ENCODE measurements at regions not wholly inside any gene's neighbourhood (a gene's known extent, or its start where the extent isn't known, plus 50 kb on each side); places are given as distances from the start of the nearest gene placed in this dataset.

DNA sequence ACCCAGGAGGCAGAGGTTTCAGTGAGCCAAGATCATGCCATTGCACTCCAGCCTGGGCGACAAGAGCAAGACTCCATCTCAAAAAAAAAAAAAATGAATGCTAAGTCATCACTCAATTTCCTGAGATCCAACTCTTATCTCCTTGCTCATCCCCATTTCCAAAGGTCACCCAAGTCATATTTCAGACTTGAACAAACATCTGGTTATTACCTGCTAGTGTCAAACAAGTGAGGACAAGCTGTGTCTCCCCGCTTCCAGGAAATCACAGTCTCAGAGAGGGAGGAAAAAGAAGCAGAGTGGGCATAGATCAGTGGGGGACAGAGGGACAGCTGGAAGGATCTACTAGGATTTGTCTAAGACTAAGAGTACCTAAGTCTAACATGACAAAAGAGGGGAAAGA is 147.5 kb upstream of the FUNDC1 start:
- H3K56ac ChIP-seq (ENCODE audit: extremely low read depth, insufficient read depth, low read length), result no peak overlapping the region
- in situ Hi-C loops (cut with MboI; ENCODE audit: low sequenced_read_pairs) (no loop called here), dilution Hi-C loops (cut with HindIII; ENCODE audit: low sequenced_read_pairs, unreplicated experiment) (no loop called here), intact Hi-C loops (cut with micrococcal nuclease) (no loop called here)
- peaks cover 6% of the 10 kb centered on the region for H3K27me3 ChIP-seq (ENCODE audit: control insufficient read depth, insufficient read depth, low read length)
- WGBS, 2 experiments (ENCODE audit: extremely low coverage in 2 of 2, insufficient read length in 1 of 2), result no CpG with 5 or more reads among the region's 2 CpGs
- no peak overlapping the region for H3K14ac ChIP-seq (replicated peaks; ENCODE audit: low read depth, low read length)
- H2BK15ac ChIP-seq (ENCODE audit: low read depth, low read length), result no peak overlapping the region
- ATAC-seq (ENCODE audit: low read depth) (no peak), DNase-seq (no peak)
- H3K27ac ChIP-seq (ENCODE audit: insufficient read depth, low read length), result no peak overlapping the region
- H2BK120ac ChIP-seq (ENCODE audit: low read depth, low read length), result no peak overlapping the region
- H3K9me3 ChIP-seq (ENCODE audit: control insufficient read depth, insufficient read depth, low read length), result no peaks in the 10 kb centered on the region
- H4K91ac ChIP-seq (ENCODE audit: insufficient read depth, low read depth, low read length), result no peak overlapping the region
- no peak overlapping the region for H3K4ac ChIP-seq (ENCODE audit: low read depth, low read length)
- no peaks in the 10 kb centered on the region for H3K79me1 ChIP-seq (ENCODE audit: low read depth in 1 of 2, low read length in 2 of 2)
- no peak overlapping the region for H4K5ac ChIP-seq (ENCODE audit: low read depth, low read length)
- no peak overlapping the region for H2BK20ac ChIP-seq (ENCODE audit: low read depth, low read length)
- H2AK5ac ChIP-seq (ENCODE audit: low read depth, low read length), result no peak overlapping the region
- no peaks in the 10 kb centered on the region for H4K20me1 ChIP-seq (ENCODE audit: insufficient read depth, low read length)
- TF ChIP-seq FOS (IDR thresholded peaks at IDR 0.05; ENCODE audit: low read depth, low read length) (no peak), USF2 (IDR thresholded peaks at IDR 0.05; ENCODE audit: low read depth, low read length) (no peak), ELK1 (IDR thresholded peaks at IDR 0.05; ENCODE audit: borderline replicate concordance, low read depth, low read length) (no peak), MAFK (IDR thresholded peaks at IDR 0.05; ENCODE audit: low read depth, low read length) (no peak), NFE2L2 (IDR thresholded peaks at IDR 0.05; ENCODE audit: low read depth, low read length) (no peak), RFX5 (IDR thresholded peaks at IDR 0.05; ENCODE audit: low read depth, low read length) (no peak), POLR2A (IDR thresholded peaks at IDR 0.05; ENCODE audit: low read depth, low read length) (no peak), RAD21 (IDR thresholded peaks at IDR 0.05; ENCODE audit: low read length) (no peak), RCOR1 (IDR thresholded peaks at IDR 0.05; ENCODE audit: insufficient replicate concordance, low read length) (no peak), SMC3 (IDR thresholded peaks at IDR 0.05; ENCODE audit: low read depth, low read length) (no peak), MXI1 (IDR thresholded peaks at IDR 0.05; ENCODE audit: borderline replicate concordance, low read depth, low read length) (no peak), CEBPB (IDR thresholded peaks at IDR 0.05; ENCODE audit: low read depth, low read length) (no peak), BHLHE40 (IDR thresholded peaks at IDR 0.05; ENCODE audit: low read depth, low read length) (no peak), CHD1 (IDR thresholded peaks at IDR 0.05; ENCODE audit: low read depth, low read length) (no peak), MAZ (IDR thresholded peaks at IDR 0.05; ENCODE audit: borderline replicate concordance, low read depth, low read length) (no peak), CTCF (conservative IDR thresholded peaks at IDR 0.05; ENCODE audit: low read depth, low read length) (no peak)
- H3K23ac ChIP-seq (ENCODE audit: low read depth, low read length), result no peak overlapping the region
- H3K18ac ChIP-seq (ENCODE audit: low read depth, low read length), result no peak overlapping the region
- ChIA-PET CTCF (no interaction called here), POLR2A (ENCODE audit: unreplicated experiment) (no interaction called here)
- no peak overlapping the region for H4K8ac ChIP-seq (ENCODE audit: low read depth in 2 of 2, low read length in 2 of 2)
- BruUV-seq (replicated peaks), result no TSS peak
- no peaks in the 10 kb centered on the region for H3K4me1 ChIP-seq (ENCODE audit: control insufficient read depth, insufficient read depth, low read length)
- H2AK9ac ChIP-seq (replicated peaks; ENCODE audit: low read depth, low read length, poor library complexity), result no peak overlapping the region
- H3K36me3 ChIP-seq (ENCODE audit: control insufficient read depth, insufficient read depth, low read length), result no peaks in the 10 kb centered on the region
- no peak overlapping the region for H3K9ac ChIP-seq (ENCODE audit: low read depth, low read length)
- H2AFZ ChIP-seq (replicated peaks; ENCODE audit: low read length, poor library complexity), result no peak overlapping the region
- H3K9me1 ChIP-seq (ENCODE audit: insufficient read depth, low read length), result no peaks in the 10 kb centered on the region
- H3K4me2 ChIP-seq (ENCODE audit: low read depth, low read length), result no peak overlapping the region
- H3K4me3 ChIP-seq (ENCODE audit: insufficient read depth, low read depth, low read length), result no peak overlapping the region
- no peak overlapping the region for H2BK5ac ChIP-seq (ENCODE audit: low read depth, low read length, poor library complexity, severe bottlenecking)

Measured in IMR-90 (cell line).